ENCODE measurements at regions not wholly inside any gene's neighbourhood (a gene's known extent, or its start where the extent isn't known, plus 50 kb on each side); places are given as distances from the start of the nearest gene placed in this dataset.
A peak's percentile ranks its signal among the peaks of the same experiment; 100 is the strongest.

DNA sequence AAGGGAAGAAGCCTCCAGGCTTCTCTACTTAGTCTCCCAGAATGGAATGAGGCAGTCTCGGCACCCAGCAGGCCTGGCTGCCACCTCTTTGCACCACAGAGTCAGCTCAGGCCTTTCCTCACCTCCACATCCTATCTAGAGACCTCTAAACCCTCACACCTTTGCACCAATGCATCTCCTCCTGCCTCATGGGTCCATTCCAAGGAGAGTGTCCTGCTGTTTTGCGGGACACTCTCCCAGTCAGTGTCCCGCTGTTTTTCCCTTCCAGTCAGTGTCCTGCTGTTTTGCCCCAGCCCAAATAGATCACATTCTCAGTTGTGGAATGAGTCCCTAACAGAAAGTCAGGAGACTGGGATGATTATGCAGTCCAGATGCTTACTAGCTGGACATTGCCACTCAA, 185.6 kb upstream of the CAMK1G start:
- Mint-ChIP-seq H3K27ac (peak overlapping the region; percentile 68; the same call in 1 of the 2 replicates), H3K9me3 (no peaks in the 10 kb centered on the region), H3K36me3 (ENCODE audit: low read depth) (no peaks in the 10 kb centered on the region), H3K27me3 (ENCODE audit: insufficient read depth, low read depth, poor library complexity) (peaks cover 7% of the 10 kb centered on the region), H3K4me3 (no peak overlapping the region), H3K4me1 (peaks cover 35% of the 10 kb centered on the region)
- no peaks in the 10 kb centered on the region for H3K36me3 ChIP-seq (ENCODE audit: insufficient read depth)
- ATAC-seq (peak; percentile 25; the same call in 1 of the 3 replicates), DNase-seq (ENCODE audit: low spot score) (no peak)
- no peak overlapping the region for H3K4me3 ChIP-seq
- no peaks in the 10 kb centered on the region for H4K20me1 ChIP-seq (replicated peaks; ENCODE audit: insufficient read depth)
- no peaks in the 10 kb centered on the region for H3K79me2 ChIP-seq (replicated peaks; ENCODE audit: insufficient read depth)
- TF ChIP-seq, protein P1, sequence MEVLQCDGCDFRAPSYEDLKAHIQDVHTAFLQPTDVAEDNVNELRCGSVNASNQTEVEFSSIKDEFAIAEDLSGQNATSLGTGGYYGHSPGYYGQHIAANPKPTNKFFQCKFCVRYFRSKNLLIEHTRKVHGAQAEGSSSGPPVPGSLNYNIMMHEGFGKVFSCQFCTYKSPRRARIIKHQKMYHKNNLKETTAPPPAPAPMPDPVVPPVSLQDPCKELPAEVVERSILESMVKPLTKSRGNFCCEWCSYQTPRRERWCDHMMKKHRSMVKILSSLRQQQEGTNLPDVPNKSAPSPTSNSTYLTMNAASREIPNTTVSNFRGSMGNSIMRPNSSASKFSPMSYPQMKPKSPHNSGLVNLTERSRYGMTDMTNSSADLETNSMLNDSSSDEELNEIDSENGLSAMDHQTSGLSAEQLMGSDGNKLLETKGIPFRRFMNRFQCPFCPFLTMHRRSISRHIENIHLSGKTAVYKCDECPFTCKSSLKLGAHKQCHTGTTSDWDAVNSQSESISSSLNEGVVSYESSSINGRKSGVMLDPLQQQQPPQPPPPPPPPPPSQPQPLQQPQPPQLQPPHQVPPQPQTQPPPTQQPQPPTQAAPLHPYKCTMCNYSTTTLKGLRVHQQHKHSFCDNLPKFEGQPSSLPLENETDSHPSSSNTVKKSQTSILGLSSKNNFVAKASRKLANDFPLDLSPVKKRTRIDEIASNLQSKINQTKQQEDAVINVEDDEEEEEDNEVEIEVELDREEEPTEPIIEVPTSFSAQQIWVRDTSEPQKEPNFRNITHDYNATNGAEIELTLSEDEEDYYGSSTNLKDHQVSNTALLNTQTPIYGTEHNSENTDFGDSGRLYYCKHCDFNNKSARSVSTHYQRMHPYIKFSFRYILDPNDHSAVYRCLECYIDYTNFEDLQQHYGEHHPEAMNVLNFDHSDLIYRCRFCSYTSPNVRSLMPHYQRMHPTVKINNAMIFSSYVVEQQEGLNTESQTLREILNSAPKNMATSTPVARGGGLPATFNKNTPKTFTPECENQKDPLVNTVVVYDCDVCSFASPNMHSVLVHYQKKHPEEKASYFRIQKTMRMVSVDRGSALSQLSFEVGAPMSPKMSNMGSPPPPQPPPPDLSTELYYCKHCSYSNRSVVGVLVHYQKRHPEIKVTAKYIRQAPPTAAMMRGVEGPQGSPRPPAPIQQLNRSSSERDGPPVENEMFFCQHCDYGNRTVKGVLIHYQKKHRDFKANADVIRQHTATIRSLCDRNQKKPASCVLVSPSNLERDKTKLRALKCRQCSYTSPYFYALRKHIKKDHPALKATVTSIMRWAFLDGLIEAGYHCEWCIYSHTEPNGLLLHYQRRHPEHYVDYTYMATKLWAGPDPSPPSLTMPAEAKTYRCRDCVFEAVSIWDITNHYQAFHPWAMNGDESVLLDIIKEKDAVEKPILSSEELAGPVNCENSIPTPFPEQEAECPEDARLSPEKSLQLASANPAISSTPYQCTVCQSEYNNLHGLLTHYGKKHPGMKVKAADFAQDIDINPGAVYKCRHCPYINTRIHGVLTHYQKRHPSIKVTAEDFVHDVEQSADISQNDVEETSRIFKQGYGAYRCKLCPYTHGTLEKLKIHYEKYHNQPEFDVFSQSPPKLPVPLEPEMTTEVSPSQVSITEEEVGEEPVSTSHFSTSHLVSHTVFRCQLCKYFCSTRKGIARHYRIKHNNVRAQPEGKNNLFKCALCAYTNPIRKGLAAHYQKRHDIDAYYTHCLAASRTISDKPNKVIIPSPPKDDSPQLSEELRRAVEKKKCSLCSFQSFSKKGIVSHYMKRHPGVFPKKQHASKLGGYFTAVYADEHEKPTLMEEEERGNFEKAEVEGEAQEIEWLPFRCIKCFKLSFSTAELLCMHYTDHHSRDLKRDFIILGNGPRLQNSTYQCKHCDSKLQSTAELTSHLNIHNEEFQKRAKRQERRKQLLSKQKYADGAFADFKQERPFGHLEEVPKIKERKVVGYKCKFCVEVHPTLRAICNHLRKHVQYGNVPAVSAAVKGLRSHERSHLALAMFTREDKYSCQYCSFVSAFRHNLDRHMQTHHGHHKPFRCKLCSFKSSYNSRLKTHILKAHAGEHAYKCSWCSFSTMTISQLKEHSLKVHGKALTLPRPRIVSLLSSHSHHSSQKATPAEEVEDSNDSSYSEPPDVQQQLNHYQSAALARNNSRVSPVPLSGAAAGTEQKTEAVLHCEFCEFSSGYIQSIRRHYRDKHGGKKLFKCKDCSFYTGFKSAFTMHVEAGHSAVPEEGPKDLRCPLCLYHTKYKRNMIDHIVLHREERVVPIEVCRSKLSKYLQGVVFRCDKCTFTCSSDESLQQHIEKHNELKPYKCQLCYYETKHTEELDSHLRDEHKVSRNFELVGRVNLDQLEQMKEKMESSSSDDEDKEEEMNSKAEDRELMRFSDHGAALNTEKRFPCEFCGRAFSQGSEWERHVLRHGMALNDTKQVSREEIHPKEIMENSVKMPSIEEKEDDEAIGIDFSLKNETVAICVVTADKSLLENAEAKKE (CRISPR knock-in tag; IDR thresholded peaks at IDR 0.05) = no peak
- TF ChIP-seq REST (IDR thresholded peaks at IDR 0.05; ENCODE audit: unreplicated experiment) = no peak
- peaks cover 11% of the 10 kb centered on the region for H3K9me2 ChIP-seq (ENCODE audit: insufficient read depth)
- H3K27me3 ChIP-seq (ENCODE audit: insufficient read depth) = no peaks in the 10 kb centered on the region
- no peaks in the 10 kb centered on the region for H3F3A ChIP-seq (replicated peaks; ENCODE audit: low read depth)
- peak overlapping the region; percentile 56; the same call in 1 of the 2 replicates for H3K4me2 ChIP-seq
- peak overlapping the region; percentile 39; the same call in 1 of the 2 replicates for H2AFZ ChIP-seq
- no peak overlapping the region for H3K27ac ChIP-seq (ENCODE audit: low read depth)
- H3K4me1 ChIP-seq (ENCODE audit: insufficient read depth) = peaks cover 39% of the 10 kb centered on the region

All from GM23338 (cell line).